ENCODE measurements at regions not wholly inside any gene's neighbourhood (a gene's known extent, or its start where the extent isn't known, plus 50 kb on each side); places are given as distances from the start of the nearest gene placed in this dataset.

GRCh38 chr2:206220997-206221396, 53.5 kb upstream of the ZDBF2 start:
- H3K27me3 ChIP-seq (ENCODE audit: insufficient read depth, poor library complexity, severe bottlenecking), result peaks cover 12% of the 10 kb centered on the region
- no peak for DNase-seq (ENCODE audit: low read depth in 1 of 2, low spot score in 1 of 2)
- TF ChIP-seq POLR2AphosphoS5 (IDR thresholded peaks at IDR 0.05; ENCODE audit: low read depth) (no peak), SPI1 (IDR thresholded peaks at IDR 0.05; ENCODE audit: borderline replicate concordance, low read depth) (no peak), CTCF (IDR thresholded peaks at IDR 0.05; ENCODE audit: insufficient read depth, low read length) (no peak), REST (IDR thresholded peaks at IDR 0.05; ENCODE audit: insufficient replicate concordance, low read depth) (no peak), GABPA (IDR thresholded peaks at IDR 0.05; ENCODE audit: low read depth) (no peak)
- H3K4me3 ChIP-seq (replicated peaks; ENCODE audit: insufficient read depth, low read length), result no peak overlapping the region
- no peak overlapping the region for H3K27ac ChIP-seq (replicated peaks)
